ENCODE measurements at regions not wholly inside any gene's neighbourhood (a gene's known extent, or its start where the extent isn't known, plus 50 kb on each side); places are given as distances from the start of the nearest gene placed in this dataset.

GRCh38 chr20:18983796-18984195 is 170.2 kb downstream of the SCP2D1 start:
- Histone ChIP-seq H3K4me2 (ENCODE audit: low read depth, low read length) (no peak overlapping the region), H4K20me1 (ENCODE audit: insufficient read depth, low read length) (no peaks in the 10 kb centered on the region), H3K4me3 (ENCODE audit: low read length) (no peak overlapping the region), H3K9me2 (replicated peaks; ENCODE audit: insufficient read depth, low read length) (no peaks in the 10 kb centered on the region), H2AFZ (ENCODE audit: low read length) (no peak overlapping the region), H3K9ac (ENCODE audit: low read length) (no peak overlapping the region), H3K79me2 (ENCODE audit: low read length) (no peaks in the 10 kb centered on the region), H3K27me3 (replicated peaks; ENCODE audit: insufficient read depth, low read length) (no peaks in the 10 kb centered on the region), H3K27ac (ENCODE audit: low read length) (no peak overlapping the region), H3K36me3 (replicated peaks; ENCODE audit: insufficient read depth, low read length) (no peaks in the 10 kb centered on the region), H3F3A (ENCODE audit: insufficient read depth, low read length) (no peaks in the 10 kb centered on the region), H3K4me1 (ENCODE audit: low read length) (no peaks in the 10 kb centered on the region), H3K9me3 (replicated peaks; ENCODE audit: insufficient read depth, low read length) (no peaks in the 10 kb centered on the region)
- TF ChIP-seq CTCF (IDR thresholded peaks at IDR 0.05; ENCODE audit: low read length) (no peak), EZH2 (optimal IDR thresholded peaks at IDR 0.05; ENCODE audit: low read depth, low read length) (no peak), EZH2phosphoT487 (IDR thresholded peaks at IDR 0.05; ENCODE audit: low read length) (no peak)
- no peak for DNase-seq

GRCh38 chr20:18984238-18985200 is 170.9 kb downstream of the SCP2D1 start:
- Histone ChIP-seq H2AFZ (ENCODE audit: low read length) (no peak overlapping the region), H3K4me1 (ENCODE audit: low read length) (no peaks in the 10 kb centered on the region), H3K27ac (ENCODE audit: low read length) (no peak overlapping the region), H3K4me3 (ENCODE audit: low read length) (no peak overlapping the region), H3K27me3 (replicated peaks; ENCODE audit: insufficient read depth, low read length) (no peaks in the 10 kb centered on the region), H3K9me3 (replicated peaks; ENCODE audit: insufficient read depth, low read length) (no peaks in the 10 kb centered on the region), H3K4me2 (ENCODE audit: low read depth, low read length) (no peak overlapping the region), H3K9ac (ENCODE audit: low read length) (no peak overlapping the region), H3K79me2 (ENCODE audit: low read length) (no peaks in the 10 kb centered on the region), H3K9me2 (replicated peaks; ENCODE audit: insufficient read depth, low read length) (no peaks in the 10 kb centered on the region), H4K20me1 (ENCODE audit: insufficient read depth, low read length) (no peaks in the 10 kb centered on the region), H3F3A (ENCODE audit: insufficient read depth, low read length) (no peaks in the 10 kb centered on the region), H3K36me3 (replicated peaks; ENCODE audit: insufficient read depth, low read length) (no peaks in the 10 kb centered on the region)
- TF ChIP-seq CTCF (IDR thresholded peaks at IDR 0.05; ENCODE audit: low read length): no peak
- no peak for TF ChIP-seq EZH2 (optimal IDR thresholded peaks at IDR 0.05; ENCODE audit: low read depth, low read length)
- no peak for TF ChIP-seq EZH2phosphoT487 (IDR thresholded peaks at IDR 0.05; ENCODE audit: low read length)
- DNase-seq: no peak

GRCh38 chr20:18985551-18985950 is 172.0 kb downstream of the SCP2D1 start:
- no peaks in the 10 kb centered on the region for H4K20me1 ChIP-seq (ENCODE audit: insufficient read depth, low read length)
- no peaks in the 10 kb centered on the region for H3F3A ChIP-seq (ENCODE audit: insufficient read depth, low read length)
- H3K27me3 ChIP-seq (replicated peaks; ENCODE audit: insufficient read depth, low read length): no peaks in the 10 kb centered on the region
- no peak overlapping the region for H2AFZ ChIP-seq (ENCODE audit: low read length)
- no peaks in the 10 kb centered on the region for H3K9me2 ChIP-seq (replicated peaks; ENCODE audit: insufficient read depth, low read length)
- TF ChIP-seq CTCF (IDR thresholded peaks at IDR 0.05; ENCODE audit: low read length): no peak
- no peak for TF ChIP-seq EZH2 (optimal IDR thresholded peaks at IDR 0.05; ENCODE audit: low read depth, low read length)
- TF ChIP-seq EZH2phosphoT487 (IDR thresholded peaks at IDR 0.05; ENCODE audit: low read length): no peak
- no peak for DNase-seq
- no peak overlapping the region for H3K4me3 ChIP-seq (ENCODE audit: low read length)
- no peak overlapping the region for H3K27ac ChIP-seq (ENCODE audit: low read length)
- no peaks in the 10 kb centered on the region for H3K9me3 ChIP-seq (replicated peaks; ENCODE audit: insufficient read depth, low read length)
- H3K4me1 ChIP-seq (ENCODE audit: low read length): no peaks in the 10 kb centered on the region
- H3K9ac ChIP-seq (ENCODE audit: low read length): no peak overlapping the region
- no peaks in the 10 kb centered on the region for H3K79me2 ChIP-seq (ENCODE audit: low read length)
- H3K36me3 ChIP-seq (replicated peaks; ENCODE audit: insufficient read depth, low read length): no peaks in the 10 kb centered on the region
- H3K4me2 ChIP-seq (ENCODE audit: low read depth, low read length): no peak overlapping the region

All from MM.1S (cell line).